SU-DHL-6 (cell line): ENCODE measurements at regions not wholly inside any gene's neighbourhood (a gene's known extent, or its start where the extent isn't known, plus 50 kb on each side); places are given as distances from the start of the nearest gene placed in this dataset.

Experiments
- H2AFZ ChIP-seq: fragments of 200-600 bp; sonication (generic); 2 replicates; pipeline ENCODE4 v1.6.1; 2014; ENCODE audit warnings: low read depth, mild to moderate bottlenecking, moderate library complexity, mixed read lengths, antibody characterized with exemption, low read length; ENCODE audit not compliant: severe bottlenecking
- H3F3A ChIP-seq: fragments of 200-600 bp; shearing (Covaris generic); 2 replicates; pipeline ENCODE4 v1.6.0; 2016; ENCODE audit warnings: antibody characterized with exemption, mild to moderate bottlenecking; ENCODE audit not compliant: insufficient read depth
- H3K27ac ChIP-seq: fragments of 200-600 bp; sonication (generic); 2 replicates; pipeline ENCODE4 v1.5.1; 2016; ENCODE audit warnings: low read depth, mild to moderate bottlenecking, low read length, moderate library complexity, mixed read lengths
- H3K27me3 ChIP-seq: fragments of 200-600 bp; sonication (generic), shearing (Covaris generic); 2 replicates; pipeline ENCODE4 v1.6.0; 2014; ENCODE audit warnings: mild to moderate bottlenecking, low read length
- H3K36me3 ChIP-seq: fragments of 200-600 bp; sonication (generic); 2 replicates; pipeline ENCODE4 v1.6.1; 2014; ENCODE audit warnings: mild to moderate bottlenecking, low read length, mixed read lengths
- H3K4me2 ChIP-seq: fragments of 300-600, 200-600 bp; shearing (Covaris generic), sonication (generic); 2 replicates; pipeline ENCODE4 v1.6.0; 2014; ENCODE audit warnings: low read length, low read depth, mild to moderate bottlenecking; ENCODE audit not compliant: poor library complexity, severe bottlenecking
- H3K4me3 ChIP-seq: fragments of 200-600 bp; sonication (generic); 2 replicates; pipeline ENCODE4 v1.5.1; 2014; ENCODE audit warnings: antibody characterized with exemption, low read length, mild to moderate bottlenecking, mixed read lengths; ENCODE audit not compliant: insufficient read depth, poor library complexity, severe bottlenecking
- H3K79me2 ChIP-seq: fragments of 200-600 bp; sonication (generic); 2 replicates; pipeline ENCODE4 v1.6.1; 2014; ENCODE audit warnings: mild to moderate bottlenecking, low read length, moderate library complexity; ENCODE audit not compliant: insufficient read depth
- H3K9ac ChIP-seq: fragments of 200-600 bp; sonication (generic); 2 replicates; pipeline ENCODE4 v1.7.0; 2014; ENCODE audit warnings: mild to moderate bottlenecking, low read length
- H3K9me2 ChIP-seq: fragments of 200-600 bp; sonication (generic); replicated peaks from 2 replicates; pipeline ENCODE4 v1.6.1; 2014; ENCODE audit warnings: low read length; ENCODE audit not compliant: insufficient read depth
- H3K9me3 ChIP-seq: fragments of 200-600 bp; sonication (generic); 2 replicates; pipeline ENCODE4 v1.6.1; 2014; ENCODE audit warnings: low read length, mixed read lengths; ENCODE audit not compliant: insufficient read depth
- H4K20me1 ChIP-seq: fragments of 200-600 bp; sonication (generic); 2 replicates; pipeline ENCODE4 v1.6.1; 2014; ENCODE audit warnings: low read depth, mild to moderate bottlenecking, antibody characterized with exemption, low read length, moderate library complexity, mixed read lengths
- CTCF ChIP-seq: fragments of 200-600 bp; sonication (generic); IDR thresholded peaks from one replicate; pipeline ENCODE4 v1.5.1; 2017; ENCODE audit warnings: antibody characterized with exemption, mild to moderate bottlenecking, low read length, moderate library complexity; ENCODE audit not compliant: insufficient read depth, poor library complexity, severe bottlenecking
- EZH2phosphoT487 ChIP-seq: fragments of 200-600 bp; sonication (generic), shearing (Covaris generic); conservative IDR thresholded peaks from 2 replicates; pipeline ENCODE4 v1.6.1; 2018; ENCODE audit warnings: mild to moderate bottlenecking, antibody characterized with exemption, low read length, moderate library complexity, mixed read lengths

- no peaks in the 10 kb centered on the region for H3K9me2 ChIP-seq
- H3K27ac ChIP-seq: no peak overlapping the region
- H3K9me3 ChIP-seq: no peaks in the 10 kb centered on the region
- H4K20me1 ChIP-seq: no peaks in the 10 kb centered on the region
- H2AFZ ChIP-seq: no peak overlapping the region
- no peaks in the 10 kb centered on the region for H3K79me2 ChIP-seq
- no peaks in the 10 kb centered on the region for H3K27me3 ChIP-seq
- no peaks in the 10 kb centered on the region for H3F3A ChIP-seq
- no peak overlapping the region for H3K9ac ChIP-seq
- H3K4me2 ChIP-seq: no peak overlapping the region
- no peak overlapping the region for H3K4me3 ChIP-seq
- TF ChIP-seq EZH2phosphoT487: no peak
- no peak for TF ChIP-seq CTCF
- no peaks in the 10 kb centered on the region for H3K36me3 ChIP-seq
Measured at GRCh38 chr9:120265791-120266190, 314.2 kb downstream of the CDK5RAP2 start.

- no peaks in the 10 kb centered on the region for H3K9me3 ChIP-seq
- H3K4me2 ChIP-seq: no peak overlapping the region
- no peaks in the 10 kb centered on the region for H3K36me3 ChIP-seq
- no peak overlapping the region for H2AFZ ChIP-seq
- TF ChIP-seq EZH2phosphoT487: no peak
- no peaks in the 10 kb centered on the region for H3K79me2 ChIP-seq
- no peak overlapping the region for H3K27ac ChIP-seq
- no peaks in the 10 kb centered on the region for H3K27me3 ChIP-seq
- no peak overlapping the region for H3K4me3 ChIP-seq
- H4K20me1 ChIP-seq: no peaks in the 10 kb centered on the region
- no peak overlapping the region for H3K9ac ChIP-seq
- no peaks in the 10 kb centered on the region for H3K9me2 ChIP-seq
- H3F3A ChIP-seq: no peaks in the 10 kb centered on the region
Measured at GRCh38 chr9:120264528-120264927, 315.4 kb downstream of the CDK5RAP2 start.

GRCh38 chr9:120263836-120264235, 316.1 kb downstream of the CDK5RAP2 start:
- no peaks in the 10 kb centered on the region for H3F3A ChIP-seq
- no peak overlapping the region for H3K4me2 ChIP-seq
- no peaks in the 10 kb centered on the region for H3K9me3 ChIP-seq
- H3K79me2 ChIP-seq: no peaks in the 10 kb centered on the region
- H3K27ac ChIP-seq: no peak overlapping the region
- H3K4me3 ChIP-seq: no peak overlapping the region
- H3K9ac ChIP-seq: no peak overlapping the region
- no peaks in the 10 kb centered on the region for H3K36me3 ChIP-seq
- no peak for TF ChIP-seq EZH2phosphoT487
- TF ChIP-seq CTCF: no peak
- H3K27me3 ChIP-seq: no peaks in the 10 kb centered on the region
- no peaks in the 10 kb centered on the region for H4K20me1 ChIP-seq
- no peak overlapping the region for H2AFZ ChIP-seq
- no peaks in the 10 kb centered on the region for H3K9me2 ChIP-seq

GRCh38 chr9:120261419-120261818, 318.5 kb downstream of the CDK5RAP2 start:
- H3K36me3 ChIP-seq: no peaks in the 10 kb centered on the region
- no peak overlapping the region for H3K4me3 ChIP-seq
- H3K9me2 ChIP-seq: no peaks in the 10 kb centered on the region
- no peaks in the 10 kb centered on the region for H3F3A ChIP-seq
- no peaks in the 10 kb centered on the region for H4K20me1 ChIP-seq
- no peaks in the 10 kb centered on the region for H3K79me2 ChIP-seq
- no peak overlapping the region for H3K4me2 ChIP-seq
- no peaks in the 10 kb centered on the region for H3K27me3 ChIP-seq
- no peak overlapping the region for H2AFZ ChIP-seq
- H3K27ac ChIP-seq: no peak overlapping the region
- TF ChIP-seq EZH2phosphoT487 (no peak), CTCF (no peak)
- H3K9ac ChIP-seq: no peak overlapping the region
- H3K9me3 ChIP-seq: no peaks in the 10 kb centered on the region
